Fibroblast of lung (primary cell): ENCODE measurements at regions not wholly inside any gene's neighbourhood (a gene's known extent, or its start where the extent isn't known, plus 50 kb on each side); places are given as distances from the start of the nearest gene placed in this dataset.

ENCODE experiments used
- CTCF ChIP-seq, 2 donors: IDR thresholded peaks in 1 of 2; conservative IDR thresholded peaks in 1 of 2; 1 replicate in 1 of 2; 2 replicates in 1 of 2; pipeline ENCODE4 v1.5.1; 2011 to 2012; ENCODE audit warnings: low read length in 2 of 2, control low read depth in 1 of 2, inconsistent platforms in 1 of 2, low read depth in 1 of 2, mild to moderate bottlenecking in 1 of 2
- EZH2 ChIP-seq: IDR thresholded peaks from 2 replicates; pipeline ENCODE4 v1.5.1; 2012; ENCODE audit warnings: low read length, control low read depth, mild to moderate bottlenecking; ENCODE audit errors: missing control alignments

- no peak for TF ChIP-seq CTCF (conservative IDR thresholded peaks at IDR 0.05 in 1 of 2, IDR thresholded peaks at IDR 0.05 in 1 of 2; ENCODE audit: low read depth in 1 of 2, low read length in 2 of 2)
- no peak for TF ChIP-seq EZH2
These were observed 212.3 kb downstream of the HHIPL2 start for GRCh38 chr1:222335586-222335985.
